H9 (cell line): ENCODE measurements at regions not wholly inside any gene's neighbourhood (a gene's known extent, or its start where the extent isn't known, plus 50 kb on each side); places are given as distances from the start of the nearest gene placed in this dataset.

Experiments used
- DNase-seq: peaks from one replicate; pipeline ENCODE4 v3.0.0-alpha.2; 2017
- H2AFZ ChIP-seq: one replicate; pipeline ENCODE4 v1.6.1; 2013; ENCODE audit warnings: mild to moderate bottlenecking, low read length, control low read depth, moderate library complexity
- H2AK5ac ChIP-seq: 2 replicates; pipeline ENCODE4 v1.6.1; 2013; ENCODE audit warnings: low read length, control low read depth, mixed read lengths; ENCODE audit not compliant: insufficient read length
- H2BK120ac ChIP-seq: one replicate; pipeline ENCODE4 v1.6.1; 2013; ENCODE audit warnings: low read depth, mild to moderate bottlenecking, low read length, control low read depth, inconsistent platforms; ENCODE audit not compliant: poor library complexity, severe bottlenecking
- H2BK12ac ChIP-seq: 2 replicates; pipeline ENCODE4 v1.6.1; 2013; ENCODE audit warnings: low read length, control low read depth, mixed read lengths, low read depth; ENCODE audit not compliant: insufficient read length
- H2BK15ac ChIP-seq: 2 replicates; pipeline ENCODE4 v1.6.1; 2013; ENCODE audit warnings: low read depth, low read length, control low read depth
- H2BK20ac ChIP-seq: one replicate; pipeline ENCODE4 v1.6.1; 2013; ENCODE audit warnings: low read depth, mild to moderate bottlenecking, low read length, control low read depth, inconsistent platforms; ENCODE audit not compliant: poor library complexity, severe bottlenecking
- H2BK5ac ChIP-seq: 2 replicates; pipeline ENCODE4 v1.6.1; 2013; ENCODE audit warnings: low read length, control low read depth, mixed read lengths; ENCODE audit not compliant: insufficient read length
- H3K14ac ChIP-seq: 2 replicates; pipeline ENCODE4 v1.6.1; 2013; ENCODE audit warnings: low read length, control low read depth; ENCODE audit not compliant: insufficient read depth
- H3K18ac ChIP-seq: 2 replicates; pipeline ENCODE4 v1.6.1; 2013; ENCODE audit warnings: low read depth, mild to moderate bottlenecking, mixed read lengths, low read length, control low read depth; ENCODE audit not compliant: insufficient read length
- H3K23ac ChIP-seq: 2 replicates; pipeline ENCODE4 v1.6.1; 2013; ENCODE audit warnings: low read length, control low read depth, mixed read lengths, low read depth; ENCODE audit not compliant: insufficient read length
- H3K23me2 ChIP-seq: 2 replicates; pipeline ENCODE4 v1.6.1; 2013; ENCODE audit warnings: low read depth, mild to moderate bottlenecking, mixed read lengths, low read length, control low read depth; ENCODE audit not compliant: insufficient read length, poor library complexity, severe bottlenecking
- H3K27ac ChIP-seq: 2 replicates; pipeline ENCODE4 v1.5.1; 2013; ENCODE audit warnings: low read length, control low read depth, mixed read lengths, low read depth; ENCODE audit not compliant: insufficient read length
- H3K27me3 ChIP-seq: 2 replicates; pipeline ENCODE4 v1.6.1; 2013; ENCODE audit warnings: low read length, control low read depth, inconsistent platforms; ENCODE audit not compliant: insufficient read depth
- H3K4ac ChIP-seq: 2 replicates; pipeline ENCODE4 v1.6.1; 2013; ENCODE audit warnings: low read depth, mild to moderate bottlenecking, control low read depth, inconsistent platforms, low read length, moderate library complexity
- H3K4me1 ChIP-seq: 2 replicates; pipeline ENCODE4 v1.6.1; 2013; ENCODE audit warnings: low read length, control low read depth, inconsistent platforms; ENCODE audit not compliant: insufficient read depth
- H3K4me2 ChIP-seq: 2 replicates; pipeline ENCODE4 v1.6.1; 2013; ENCODE audit warnings: low read length, control low read depth, mixed read lengths; ENCODE audit not compliant: insufficient read length, insufficient read depth
- H3K56ac ChIP-seq: 2 replicates; pipeline ENCODE4 v1.6.1; 2013; ENCODE audit warnings: low read depth, mild to moderate bottlenecking, mixed read lengths, low read length, control low read depth; ENCODE audit not compliant: insufficient read length
- H3K79me1 ChIP-seq: 2 replicates; pipeline ENCODE4 v1.6.1; 2013; ENCODE audit warnings: low read depth, mild to moderate bottlenecking, moderate library complexity, low read length, control low read depth, inconsistent platforms; ENCODE audit not compliant: insufficient read depth, poor library complexity, severe bottlenecking
- H3K79me2 ChIP-seq: 2 replicates; pipeline ENCODE4 v1.6.1; 2013; ENCODE audit warnings: low read length, control low read depth, inconsistent platforms; ENCODE audit not compliant: insufficient read depth
- H3K9ac ChIP-seq: 2 replicates; pipeline ENCODE4 v1.6.1; 2013; ENCODE audit warnings: low read length, control low read depth, mixed read lengths; ENCODE audit not compliant: insufficient read length; ENCODE audit errors: extremely low read depth
- H3K9me3 ChIP-seq: one replicate; pipeline ENCODE4 v1.6.1; 2013; ENCODE audit warnings: low read depth, low read length, inconsistent platforms; ENCODE audit not compliant: control insufficient read depth
- H3T11ph ChIP-seq: one replicate; pipeline ENCODE4 v1.6.1; 2013; ENCODE audit warnings: mild to moderate bottlenecking, low read length, control low read depth, inconsistent platforms
- H4K20me1 ChIP-seq: one replicate; pipeline ENCODE4 v1.6.1; 2013; ENCODE audit not compliant: control insufficient read depth, insufficient read length, insufficient read depth
- H4K5ac ChIP-seq: 2 replicates; pipeline ENCODE4 v1.6.1; 2013; ENCODE audit warnings: low read depth, mild to moderate bottlenecking, mixed read lengths, low read length, control low read depth; ENCODE audit not compliant: insufficient read length
- H4K8ac ChIP-seq: replicated peaks from 2 replicates; pipeline ENCODE4 v1.6.1; 2013; ENCODE audit warnings: low read length, control low read depth, mixed read lengths, low read depth; ENCODE audit not compliant: insufficient read length
- H4K91ac ChIP-seq: 2 replicates; pipeline ENCODE4 v1.6.1; 2013; ENCODE audit warnings: low read depth, mild to moderate bottlenecking, moderate library complexity, mixed read lengths, low read length, control low read depth; ENCODE audit not compliant: insufficient read length
- H3K27ac Mint-ChIP-seq, 3 experiments: 2 replicates in 2 of 3; 3 replicates in 1 of 3; pipeline ENCODE4 v1.8.0; 2020 to 2021; ENCODE audit warnings: mixed read lengths in 3 of 3, mild to moderate bottlenecking in 1 of 3, moderate library complexity in 1 of 3
- H3K27me3 Mint-ChIP-seq: 2 replicates; pipeline ENCODE4 v1.8.0; 2021; ENCODE audit warnings: low read depth, mild to moderate bottlenecking, moderate library complexity, mixed read lengths
- H3K36me3 Mint-ChIP-seq, 3 experiments: 2 replicates in 2 of 3; 3 replicates in 1 of 3; pipeline ENCODE4 v1.8.0; 2020 to 2021; ENCODE audit warnings: low read depth in 3 of 3, mixed read lengths in 3 of 3; ENCODE audit not compliant: insufficient read depth in 1 of 3
- H3K4me1 Mint-ChIP-seq, 2 experiments: 2 replicates each; pipeline ENCODE4 v1.8.0; 2020; ENCODE audit warnings: mixed read lengths in 2 of 2
- H3K4me3 Mint-ChIP-seq, 2 experiments: 2 replicates in 1 of 2; 3 replicates in 1 of 2; pipeline ENCODE4 v1.8.0; 2020 to 2021; ENCODE audit warnings: mild to moderate bottlenecking in 2 of 2, mixed read lengths in 2 of 2, moderate library complexity in 1 of 2
- H3K9me3 Mint-ChIP-seq, 2 experiments: 2 replicates in 1 of 2; 3 replicates in 1 of 2; pipeline ENCODE4 v1.8.0; 2020; ENCODE audit warnings: mild to moderate bottlenecking in 2 of 2, mixed read lengths in 2 of 2, moderate library complexity in 1 of 2
- WGBS: extraction: QIAGEN DNeasy Blood & Tissue Kit; methylation state at CpG from one replicate; pipeline ENCODE4 v1.1.7; 2013; ENCODE audit warnings: missing lambda C conversion rate, low lambda C conversion rate, mixed read lengths; ENCODE audit not compliant: insufficient read length; ENCODE audit errors: extremely low coverage; 5-methylcytosine and 5-hydroxymethylcytosine counted together
- TF ChIP-seq, protein P1 (sequence below): fragments of 200-600 bp; sonication (generic); conservative IDR thresholded peaks from 3 replicates; pipeline ENCODE4 v1.8.0; 2021; ENCODE audit warnings: antibody characterized with exemption, mild to moderate bottlenecking

DNA sequence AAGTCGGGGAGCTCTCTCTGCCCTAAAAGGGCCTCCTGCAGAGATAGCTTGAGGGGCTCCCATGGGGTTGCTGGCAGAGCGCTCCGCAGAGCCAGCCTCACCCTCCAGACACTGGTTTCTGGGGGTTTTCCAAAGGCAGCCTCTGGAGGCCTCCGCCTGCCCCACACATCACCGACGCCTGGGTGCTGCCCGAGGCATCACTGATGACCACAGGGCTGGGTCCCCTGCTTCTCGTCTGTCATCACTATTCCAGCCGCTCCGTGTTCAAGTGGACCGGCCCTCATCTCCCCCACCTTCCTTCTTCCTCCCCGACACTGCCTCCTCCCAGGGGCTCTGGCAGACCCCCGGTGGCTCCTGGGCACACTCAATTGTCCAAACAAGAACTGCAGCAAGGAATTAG, 64.1 kb upstream of the IRX4 start:
- Histone ChIP-seq H4K20me1 (no peaks in the 10 kb centered on the region), H2BK5ac (no peak overlapping the region), H2BK120ac (no peak overlapping the region), H3K9me3 (no peaks in the 10 kb centered on the region), H4K5ac (no peak overlapping the region), H4K8ac (no peak overlapping the region), H4K91ac (no peak overlapping the region), H3K79me1 (no peaks in the 10 kb centered on the region), H3T11ph (no peak overlapping the region), H3K4ac (no peak overlapping the region), H3K56ac (no peak overlapping the region), H2BK12ac (no peak overlapping the region), H2BK15ac (no peak overlapping the region), H3K23me2 (no peaks in the 10 kb centered on the region), H3K23ac (no peak overlapping the region), H3K4me2 (no peak overlapping the region), H2BK20ac (no peak overlapping the region), H2AK5ac (no peak overlapping the region), H3K4me1 (no peaks in the 10 kb centered on the region; the same call in 1 of the 2 replicates), H3K14ac (no peak overlapping the region), H2AFZ (no peak overlapping the region), H3K9ac (no peak overlapping the region), H3K27ac (no peak overlapping the region), H3K27me3 (no peaks in the 10 kb centered on the region), H3K18ac (no peak overlapping the region), H3K79me2 (no peaks in the 10 kb centered on the region)
- Mint-ChIP-seq H3K36me3 (no peaks in the 10 kb centered on the region; a peak in 1 of 7 replicates), H3K27ac (no peak overlapping the region), H3K4me1 (peaks cover 17 to 26% of the 10 kb centered on the region in 2 experiments), H3K4me3 (no peak overlapping the region), H3K9me3 (no peaks in the 10 kb centered on the region; a peak in 1 of 5 replicates), H3K27me3 (peaks cover 31% of the 10 kb centered on the region)
- TF ChIP-seq, protein P1, sequence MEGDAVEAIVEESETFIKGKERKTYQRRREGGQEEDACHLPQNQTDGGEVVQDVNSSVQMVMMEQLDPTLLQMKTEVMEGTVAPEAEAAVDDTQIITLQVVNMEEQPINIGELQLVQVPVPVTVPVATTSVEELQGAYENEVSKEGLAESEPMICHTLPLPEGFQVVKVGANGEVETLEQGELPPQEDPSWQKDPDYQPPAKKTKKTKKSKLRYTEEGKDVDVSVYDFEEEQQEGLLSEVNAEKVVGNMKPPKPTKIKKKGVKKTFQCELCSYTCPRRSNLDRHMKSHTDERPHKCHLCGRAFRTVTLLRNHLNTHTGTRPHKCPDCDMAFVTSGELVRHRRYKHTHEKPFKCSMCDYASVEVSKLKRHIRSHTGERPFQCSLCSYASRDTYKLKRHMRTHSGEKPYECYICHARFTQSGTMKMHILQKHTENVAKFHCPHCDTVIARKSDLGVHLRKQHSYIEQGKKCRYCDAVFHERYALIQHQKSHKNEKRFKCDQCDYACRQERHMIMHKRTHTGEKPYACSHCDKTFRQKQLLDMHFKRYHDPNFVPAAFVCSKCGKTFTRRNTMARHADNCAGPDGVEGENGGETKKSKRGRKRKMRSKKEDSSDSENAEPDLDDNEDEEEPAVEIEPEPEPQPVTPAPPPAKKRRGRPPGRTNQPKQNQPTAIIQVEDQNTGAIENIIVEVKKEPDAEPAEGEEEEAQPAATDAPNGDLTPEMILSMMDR = no peak
- DNase-seq = no peak
- WGBS = no CpG with 5 or more reads among the region's 13 CpGs
